Stimulated activated CD4-positive, alpha-beta T cell treated with anti-CD3 and anti-CD28 coated beads, Interleukin-1b, Interleukin-23, amount 100 ng/mL, for 4 hours (primary cell): ENCODE measurements at regions not wholly inside any gene's neighbourhood (a gene's known extent, or its start where the extent isn't known, plus 50 kb on each side); places are given as distances from the start of the nearest gene placed in this dataset.
A peak's percentile ranks its signal among the peaks of the same experiment; 100 is the strongest.
"Not testable (repeated sequence)": the region's sequence is repeated elsewhere in the genome, so short reads cannot be mapped to it uniquely, and the experiment has no call there.

Source experiments
- DNase-seq, 2 donors: peaks; one replicate each; pipeline ENCODE4 v3.0.0-alpha.2; 2020; ENCODE audit warnings: low read depth in 2 of 2

DNA sequence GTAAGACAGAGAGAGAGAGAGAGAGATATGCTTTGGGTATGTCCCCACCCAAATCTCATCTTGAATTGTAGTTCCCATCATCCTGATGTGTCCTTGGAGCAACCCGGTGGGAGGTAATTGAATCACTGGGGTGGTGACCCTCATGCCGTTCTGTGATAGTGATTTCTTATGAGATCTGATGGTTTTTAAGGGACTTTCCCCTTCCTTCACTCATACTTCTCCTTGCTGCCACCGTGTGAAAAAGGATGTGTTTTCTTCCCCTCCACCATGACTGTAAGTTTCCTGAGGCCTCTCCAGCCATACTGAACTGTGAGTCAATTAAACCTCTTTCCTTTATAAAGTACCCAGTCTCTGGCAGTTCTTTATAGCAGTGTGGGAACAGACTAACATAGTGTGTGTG lies 60.3 kb downstream of the EOMES start:
- DNase-seq = no peak

- peak; percentile 28 to 35 for DNase-seq
Observed at GRCh38 chr3:27659279-27660021, 62.7 kb downstream of the EOMES start.

GRCh38 chr3:27658741-27659140 lies 63.4 kb downstream of the EOMES start:
- no peak for DNase-seq

DNA sequence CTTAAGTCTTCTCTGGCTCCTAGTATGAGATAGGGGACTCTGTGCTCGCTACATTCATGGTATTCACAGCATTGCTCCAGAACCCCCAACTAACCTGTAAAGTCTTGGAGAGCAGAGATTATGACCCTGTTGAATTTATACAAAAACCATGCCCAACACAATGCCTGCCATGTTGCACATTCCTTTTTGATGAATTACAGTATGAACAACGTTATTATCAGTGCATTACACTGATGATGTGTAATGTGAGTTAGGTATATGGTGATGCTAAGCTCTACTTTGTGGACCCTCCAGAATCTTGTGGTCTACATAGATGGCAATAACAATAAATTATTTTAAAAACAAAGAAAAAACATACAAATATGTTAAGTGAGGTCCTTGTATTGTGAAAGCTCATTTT lies 64.3 kb downstream of the EOMES start:
- DNase-seq = no peak

DNA sequence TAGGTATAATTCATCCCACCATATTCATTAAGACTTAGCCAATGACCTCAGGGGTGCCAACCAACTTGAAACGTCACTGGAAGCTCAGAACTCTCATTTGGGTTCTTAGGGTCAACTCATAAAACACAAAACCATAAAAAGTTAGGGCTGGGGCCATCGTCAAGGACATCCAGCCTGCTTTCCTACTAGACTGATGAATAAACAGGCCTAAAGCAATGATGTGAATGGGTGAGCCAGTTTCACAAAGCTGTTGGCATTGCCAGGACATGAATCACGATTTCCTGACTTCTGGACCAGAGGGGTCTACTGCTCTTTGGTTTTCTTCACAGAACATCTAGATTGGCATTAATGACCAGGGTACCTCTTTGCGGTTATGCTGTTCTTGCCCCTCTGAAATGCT lies 64.7 kb downstream of the EOMES start:
- DNase-seq = no peak

GRCh38 chr3:27656790-27657189 lies 65.3 kb downstream of the EOMES start:
- no peak for DNase-seq

DNA sequence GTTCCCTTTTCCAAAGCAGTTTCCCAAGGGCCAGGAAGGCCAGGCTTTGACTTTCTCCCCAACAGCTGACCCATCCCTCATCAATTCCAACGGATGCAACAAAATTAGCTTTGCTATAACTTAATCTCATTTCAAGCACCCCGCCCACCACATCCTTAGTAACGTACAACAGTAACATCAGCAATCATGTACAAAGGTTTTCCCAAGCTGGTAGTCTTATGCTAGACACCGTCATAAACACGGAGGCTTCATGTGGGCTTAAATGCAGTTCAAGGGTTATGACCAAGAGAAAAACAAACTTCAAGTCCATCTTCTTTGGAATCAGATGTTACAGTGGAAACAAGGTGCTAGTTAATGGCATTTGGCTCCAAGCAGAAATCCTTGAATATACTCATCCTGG lies 66.6 kb downstream of the EOMES start:
- no peak for DNase-seq

GRCh38 chr3:27653803-27654558 lies 68.1 kb downstream of the EOMES start:
- no peak for DNase-seq

- no peak for DNase-seq
Observed at GRCh38 chr3:27649277-27649676, 72.8 kb downstream of the EOMES start.

DNA sequence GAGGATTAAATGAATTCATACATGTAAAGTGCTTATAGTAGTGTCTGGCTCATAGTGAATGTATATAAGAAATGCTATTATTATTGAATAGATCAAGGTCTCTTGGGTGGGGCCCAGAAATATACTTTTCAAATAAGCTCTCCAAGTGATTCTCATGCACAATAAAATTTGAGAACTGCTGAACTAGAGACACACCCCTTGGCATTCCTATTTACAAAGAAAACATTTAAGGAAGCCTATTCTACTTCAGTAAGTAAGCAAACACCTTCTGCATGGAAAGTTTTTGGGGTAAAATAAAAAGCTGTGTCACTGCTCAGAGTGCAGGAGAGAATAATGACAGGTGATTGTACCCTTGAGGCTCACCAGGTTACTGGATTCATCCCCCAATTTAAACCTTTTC lies 75.2 kb downstream of the EOMES start:
- no peak for DNase-seq

DNA sequence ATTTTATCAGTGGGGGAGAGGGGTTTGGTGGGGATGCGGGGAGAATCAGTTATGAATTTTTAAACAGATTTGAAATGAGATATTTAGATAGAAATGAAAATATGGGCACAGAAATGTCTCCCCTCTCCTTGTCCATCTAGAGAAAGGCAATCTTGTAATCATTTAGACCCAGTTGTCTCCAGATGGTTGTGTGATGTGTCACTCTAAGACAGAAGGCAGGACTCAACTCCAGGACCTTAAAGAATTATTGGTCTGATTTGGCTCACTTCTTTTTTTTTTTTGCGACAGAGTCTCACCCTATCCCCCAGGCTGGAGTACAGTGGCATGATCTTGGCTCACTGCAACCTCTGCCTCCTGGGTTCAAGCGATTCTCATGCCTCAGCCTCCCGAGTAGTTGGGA lies 77.2 kb downstream of the EOMES start:
- DNase-seq = no peak

DNA sequence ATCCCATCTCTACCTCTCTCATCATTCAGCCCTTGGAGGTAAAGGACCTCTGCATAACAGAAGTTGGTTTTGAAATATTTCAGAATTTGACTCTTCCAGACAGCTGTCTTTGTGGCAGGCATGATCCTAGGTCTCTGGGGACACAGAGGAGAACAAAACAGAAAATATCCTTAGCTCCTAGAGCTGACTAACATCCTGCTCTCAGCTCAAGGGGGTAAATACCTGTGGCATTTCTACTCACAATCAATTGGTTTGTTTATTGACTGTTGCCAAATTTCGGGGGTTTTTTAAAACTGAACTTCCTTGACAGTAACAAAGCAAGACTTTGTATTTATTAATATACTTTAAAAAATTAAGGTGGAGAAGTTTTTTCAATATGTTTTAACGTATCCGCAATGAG lies 78.8 kb downstream of the EOMES start:
- no peak for DNase-seq

DNA sequence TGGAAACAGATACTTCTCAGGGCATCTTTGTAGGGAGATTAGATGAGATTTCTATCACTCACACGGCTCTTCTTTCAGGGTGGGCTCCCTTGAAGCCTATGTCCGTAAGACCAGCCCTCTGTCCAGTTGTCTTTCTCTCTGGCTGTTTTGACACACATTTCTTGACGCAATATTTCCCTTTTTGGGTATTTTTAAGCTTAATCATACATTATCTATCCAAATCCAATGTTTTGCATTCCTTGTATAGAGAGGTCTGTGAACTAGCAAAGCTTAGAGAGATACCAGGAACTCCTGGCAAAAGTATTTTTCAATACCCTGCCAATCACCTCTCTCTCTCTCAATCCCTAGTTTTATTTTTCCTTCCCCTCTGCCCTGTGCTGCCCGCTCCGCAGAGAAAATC lies 79.3 kb downstream of the EOMES start:
- no peak for DNase-seq

DNA sequence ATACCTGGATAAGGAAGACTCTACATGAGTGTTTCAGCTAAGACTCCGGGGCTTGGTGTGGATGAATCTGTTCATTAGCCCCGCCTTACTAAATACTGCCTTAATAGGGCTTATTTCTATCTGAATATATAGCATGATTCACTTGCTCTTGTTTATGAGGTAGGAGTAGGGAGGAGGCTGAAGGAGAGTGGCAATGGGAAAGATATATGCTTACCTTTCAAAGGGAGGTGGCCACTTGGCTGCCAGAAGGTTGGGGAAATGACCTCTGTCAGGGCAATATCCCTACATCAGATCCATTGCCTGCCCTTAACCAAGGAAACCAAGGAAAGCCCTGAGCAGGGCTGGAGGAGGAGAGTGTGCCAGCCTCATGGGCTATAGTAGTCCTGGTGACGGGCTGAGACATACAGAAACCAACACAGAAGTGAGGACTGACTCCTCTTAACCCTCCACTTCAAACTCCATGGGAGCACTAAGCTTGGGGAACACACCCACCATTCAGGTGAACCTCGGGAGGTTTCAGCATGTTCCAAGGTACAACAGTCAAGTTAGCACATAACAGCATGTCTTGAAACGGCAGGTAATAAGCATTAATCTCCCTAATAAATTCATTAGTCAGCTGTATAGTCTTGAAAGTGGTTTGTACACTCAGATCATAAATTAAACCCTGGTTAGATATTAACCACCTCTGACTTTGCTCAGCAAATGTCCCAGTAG lies 80.1 kb downstream of the EOMES start:
- no peak for DNase-seq

DNA sequence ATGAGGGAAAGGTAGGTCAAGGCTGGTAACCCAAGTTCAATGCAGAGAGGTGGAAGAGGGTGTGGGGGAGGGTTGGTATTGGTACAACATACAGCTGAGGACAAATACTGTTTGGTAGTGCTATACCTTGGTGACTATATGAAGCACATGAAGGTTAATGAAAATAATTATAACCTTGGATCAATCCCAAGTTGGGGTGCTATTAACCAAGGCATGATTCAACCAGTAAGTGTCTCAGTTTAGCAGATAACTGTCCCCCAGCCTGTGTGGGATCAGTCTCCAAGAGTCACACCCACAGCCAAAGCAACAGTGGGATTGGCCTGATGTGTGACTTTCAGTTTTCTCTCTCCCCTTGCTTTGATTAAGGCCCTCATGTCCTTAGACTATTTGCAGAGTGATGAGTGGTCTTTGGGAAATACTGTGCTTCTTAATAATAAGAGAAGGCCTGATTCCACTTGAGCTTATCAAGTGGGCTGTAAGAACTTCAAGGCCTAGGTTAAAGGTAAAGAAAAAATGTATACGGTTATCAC lies 80.8 kb downstream of the EOMES start:
- no peak for DNase-seq

DNA sequence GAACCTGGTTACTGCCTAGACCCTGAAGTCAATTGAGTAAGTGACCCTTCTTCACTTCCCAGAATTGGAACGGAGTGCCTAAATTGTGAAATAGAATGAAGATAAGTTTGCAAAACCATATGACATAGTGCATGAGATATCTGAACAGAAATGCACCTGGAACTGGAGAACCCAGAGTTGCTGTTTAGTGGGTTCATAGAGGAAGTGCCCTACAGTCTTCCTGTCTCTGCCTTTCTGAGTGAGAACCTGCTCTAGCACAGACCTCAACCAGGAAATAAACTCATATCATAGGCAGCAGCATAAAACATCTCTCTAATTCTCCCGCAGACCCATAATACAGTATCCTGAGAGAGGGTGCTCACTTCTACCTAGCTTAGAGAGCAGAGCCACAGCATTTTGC lies 82.9 kb downstream of the EOMES start:
- peak in 1 of 2 donors; percentile 5 for DNase-seq

GRCh38 chr3:27638594-27638993 lies 83.5 kb downstream of the EOMES start:
- DNase-seq = no peak

DNA sequence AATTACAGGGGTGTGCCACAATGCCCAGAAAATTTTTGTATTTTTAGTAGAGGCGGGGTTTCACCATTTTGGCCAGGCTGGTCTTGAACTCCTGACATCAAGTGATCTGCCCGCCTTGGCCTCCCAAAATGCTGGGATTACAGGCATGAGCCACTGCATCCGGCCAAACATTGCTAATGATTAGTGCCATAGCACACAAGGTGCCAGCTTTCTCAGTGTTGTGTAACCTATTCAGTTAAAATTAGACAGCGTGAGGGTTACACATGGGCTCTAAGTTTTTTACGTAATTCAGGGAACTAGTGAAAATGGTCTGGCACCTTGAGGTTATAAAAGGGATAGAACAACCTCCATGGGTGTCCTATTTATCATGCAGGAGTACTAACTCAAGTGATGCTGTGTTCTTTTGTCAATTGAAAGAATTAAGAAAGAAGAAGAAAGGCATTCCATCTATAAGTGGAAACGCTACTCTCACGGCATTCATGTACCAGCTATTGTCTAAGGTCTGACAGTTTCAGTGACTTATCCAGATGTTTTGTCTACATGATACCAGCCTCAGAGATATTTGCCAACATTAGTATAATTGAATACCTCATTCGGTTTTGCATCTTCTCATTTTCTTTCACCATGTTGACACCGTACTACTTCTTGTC lies 84.7 kb downstream of the EOMES start:
- DNase-seq = no peak

- DNase-seq = not testable (repeated sequence)
Observed at GRCh38 chr3:27635006-27635405, 87.1 kb downstream of the EOMES start.

DNA sequence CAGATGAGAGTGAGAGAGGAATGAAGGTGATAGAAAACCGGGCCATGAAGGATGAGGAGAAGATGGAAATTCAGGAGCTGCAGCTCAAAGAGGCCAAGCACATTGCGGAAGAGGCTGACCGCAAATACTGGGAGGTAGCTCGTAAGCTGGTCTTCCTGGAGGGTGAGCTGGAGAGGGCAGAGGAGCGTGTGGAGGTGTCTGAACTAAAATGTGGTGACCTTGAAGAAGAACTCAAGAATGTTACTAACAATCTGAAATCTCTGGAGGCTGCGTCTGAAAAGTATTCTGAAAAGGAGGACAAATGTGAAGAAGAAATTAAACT lies 88.9 kb downstream of the EOMES start:
- DNase-seq = no peak

GRCh38 chr3:27632431-27633223 lies 89.5 kb downstream of the EOMES start:
- DNase-seq = peak; percentile 15 to 32
